Occipital lobe (tissue), 1 donor: ENCODE measurements at regions not wholly inside any gene's neighbourhood (a gene's known extent, or its start where the extent isn't known, plus 50 kb on each side); places are given as distances from the start of the nearest gene placed in this dataset.

ENCODE experiments used
- DNase-seq: peaks from one replicate; lab custom pipeline; 2025; lab: John Stamatoyannopoulos, UW

DNA sequence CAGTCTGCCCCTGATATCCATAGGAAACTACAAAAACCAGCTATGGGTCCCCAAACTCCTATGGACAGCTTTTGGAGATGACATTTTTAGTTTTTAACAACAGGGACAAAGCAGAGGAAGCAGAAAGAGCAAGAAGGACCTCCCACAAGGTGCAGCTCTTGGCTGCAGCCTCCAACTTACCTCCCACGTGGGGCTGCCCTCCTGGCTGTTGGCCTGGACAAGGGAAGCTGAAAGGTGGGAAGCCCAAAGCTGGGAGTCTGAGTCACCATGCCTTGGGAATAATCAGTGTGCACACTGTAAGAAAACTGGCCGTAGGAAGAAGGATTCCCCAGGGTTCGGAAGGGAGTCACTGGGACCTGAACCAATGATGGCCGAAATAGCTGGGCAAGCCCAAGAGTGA lies 51.8 kb upstream of the PAX1 start:
- no peak for DNase-seq

DNA sequence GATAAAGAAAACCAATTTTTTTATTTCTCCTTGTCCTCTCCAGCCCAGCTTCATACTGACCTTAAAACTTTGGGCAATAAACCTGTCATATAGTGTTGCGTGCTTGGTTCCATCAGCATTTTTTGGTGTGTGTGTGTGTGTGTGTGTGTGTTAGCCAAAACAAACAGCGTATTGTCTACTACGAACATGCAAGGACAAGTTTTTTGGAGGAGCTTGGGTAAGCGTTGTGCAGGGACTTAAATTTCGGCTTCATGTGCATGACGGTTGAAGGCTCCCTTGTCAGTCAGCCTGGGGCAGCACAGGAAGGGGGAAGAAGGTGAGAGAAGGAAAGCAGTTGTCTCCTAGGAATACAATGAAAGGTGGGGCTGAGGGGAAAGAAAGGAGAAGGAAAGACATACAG lies 62.0 kb upstream of the PAX1 start:
- no peak for DNase-seq

DNA sequence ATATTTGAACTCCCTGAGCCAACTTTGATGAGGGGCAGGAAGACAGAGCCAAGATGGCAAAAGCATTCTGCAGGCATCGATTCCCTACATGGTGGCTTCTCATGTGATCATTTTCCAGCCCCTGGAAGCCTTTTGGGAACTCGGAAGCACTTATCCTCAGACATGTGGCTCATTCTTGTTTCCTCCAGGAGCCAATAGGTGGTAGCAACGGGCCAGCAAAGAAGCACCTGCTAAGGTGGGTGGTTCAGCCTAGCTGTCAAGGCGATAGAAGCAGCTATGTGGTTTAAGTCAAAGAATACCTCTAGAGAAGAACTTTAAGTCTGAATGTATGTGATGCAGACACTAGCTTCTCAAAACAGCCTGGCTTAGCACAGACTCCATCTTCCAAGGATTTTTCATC lies 64.9 kb upstream of the PAX1 start:
- no peak for DNase-seq

- no peak for DNase-seq
These were observed 71.6 kb upstream of the PAX1 start for GRCh38 chr20:21633829-21634228.

- DNase-seq, result no peak
These were observed 72.8 kb upstream of the PAX1 start for GRCh38 chr20:21632735-21633053.

DNA sequence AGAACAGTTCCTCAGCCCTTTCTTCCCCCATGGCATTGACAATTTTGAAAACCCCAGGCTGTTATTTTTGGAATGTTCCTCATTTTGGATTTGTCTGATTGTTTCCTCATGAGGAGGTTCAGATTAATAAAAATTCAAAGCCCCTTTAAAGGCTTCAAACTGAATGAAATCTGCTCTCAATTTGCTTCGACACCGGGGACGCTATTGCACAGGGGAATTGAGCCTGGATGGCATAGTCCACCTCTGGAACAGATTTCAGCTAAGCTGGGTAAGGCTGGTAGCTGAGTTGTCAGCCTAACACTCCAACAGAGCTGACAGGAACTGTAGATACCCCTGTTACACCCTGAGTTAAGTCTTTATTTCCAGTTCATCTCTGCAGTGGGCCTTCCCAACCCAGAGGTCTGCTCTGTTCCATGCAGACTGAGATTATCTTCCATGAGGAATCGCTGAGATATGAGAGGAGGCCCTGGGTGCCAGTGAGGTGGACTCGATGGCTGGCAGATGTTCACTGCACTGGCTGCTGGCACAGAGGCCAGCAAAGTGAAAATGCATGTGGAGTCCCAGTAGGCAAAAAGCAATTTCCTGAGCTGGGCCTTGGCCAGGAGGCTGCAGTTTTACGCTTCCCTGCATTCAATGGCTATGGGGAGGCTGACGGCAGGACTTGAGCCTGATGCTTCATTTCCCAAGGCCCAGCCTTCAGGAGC lies 73.3 kb upstream of the PAX1 start:
- DNase-seq, result no peak

- no peak for DNase-seq
These were observed 76.7 kb upstream of the PAX1 start for GRCh38 chr20:21628800-21629199.

- no peak for DNase-seq
These were observed 81.7 kb upstream of the PAX1 start for GRCh38 chr20:21623781-21624094.

- DNase-seq, result no peak
These were observed 82.2 kb upstream of the PAX1 start for GRCh38 chr20:21623074-21623780.

DNA sequence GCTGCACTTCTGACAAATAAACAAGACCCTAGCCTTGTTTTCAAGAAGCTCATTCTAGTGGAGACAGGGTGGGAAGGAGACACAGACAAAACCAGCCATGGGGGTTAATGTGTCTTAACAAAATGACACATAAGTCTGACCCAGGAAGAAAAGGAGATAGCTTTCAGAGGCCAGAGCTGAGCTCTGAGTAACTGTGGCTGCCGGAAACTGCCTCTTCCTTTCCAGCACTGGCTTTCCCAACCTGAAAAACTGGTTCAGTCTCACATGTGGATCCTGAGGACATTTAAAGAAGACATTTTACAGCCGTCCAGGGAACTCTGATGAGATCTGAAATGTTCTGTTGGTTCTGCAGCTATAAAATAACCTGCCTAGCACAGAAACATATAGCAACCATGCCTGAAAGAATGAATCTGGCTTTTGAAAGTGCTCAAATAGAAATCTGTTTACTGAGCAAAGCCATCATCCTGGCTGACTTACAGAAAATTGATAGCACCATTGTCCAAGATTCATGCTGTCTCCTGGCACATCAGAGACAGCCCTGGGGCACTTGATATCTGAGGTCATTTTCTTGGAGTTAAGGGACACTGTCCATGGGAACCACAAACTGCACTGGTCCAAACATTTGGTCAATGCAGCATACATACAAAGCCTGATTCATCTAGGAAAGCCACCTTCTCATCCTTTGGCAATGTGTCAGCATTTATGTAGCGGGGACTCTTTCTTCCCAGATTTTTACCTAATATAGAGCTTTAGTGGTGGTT lies 83.2 kb upstream of the PAX1 start:
- no peak for DNase-seq

DNA sequence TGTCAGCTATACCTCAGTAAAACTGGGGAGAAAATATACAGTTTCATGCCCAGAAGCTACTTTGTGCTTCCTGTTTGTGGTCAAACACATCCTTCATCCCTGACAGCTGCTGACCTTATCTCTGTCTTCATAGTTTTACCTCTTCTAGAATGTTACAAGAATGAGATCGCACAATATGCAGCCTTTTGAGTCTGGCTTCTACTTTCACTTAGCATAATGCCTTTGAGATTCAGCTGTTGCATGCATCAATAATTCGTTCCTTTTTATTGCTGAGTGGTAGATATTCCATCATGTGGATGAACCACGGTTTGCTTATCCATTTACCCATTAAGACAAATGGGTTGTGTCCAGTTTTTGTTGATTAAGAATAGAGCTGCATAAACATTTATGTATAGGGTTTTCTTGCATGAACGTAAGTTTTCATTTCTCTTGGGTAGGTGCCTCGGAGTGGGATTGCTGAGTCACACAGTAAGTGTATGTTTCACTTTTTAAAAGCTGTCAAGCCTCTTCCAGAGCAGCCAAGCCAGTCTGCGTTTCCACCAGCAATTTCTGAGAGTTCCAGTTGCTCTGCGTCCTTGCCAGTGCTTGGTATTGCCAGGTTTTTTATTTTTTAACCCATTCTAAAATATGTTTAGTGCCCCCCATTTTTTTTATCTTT lies 86.6 kb upstream of the PAX1 start:
- DNase-seq, result no peak

- peak; percentile 65 for DNase-seq
These were observed 89.8 kb upstream of the PAX1 start for GRCh38 chr20:21615617-21616080.

GRCh38 chr20:21614980-21615379 lies 90.5 kb upstream of the PAX1 start:
- no peak for DNase-seq

DNA sequence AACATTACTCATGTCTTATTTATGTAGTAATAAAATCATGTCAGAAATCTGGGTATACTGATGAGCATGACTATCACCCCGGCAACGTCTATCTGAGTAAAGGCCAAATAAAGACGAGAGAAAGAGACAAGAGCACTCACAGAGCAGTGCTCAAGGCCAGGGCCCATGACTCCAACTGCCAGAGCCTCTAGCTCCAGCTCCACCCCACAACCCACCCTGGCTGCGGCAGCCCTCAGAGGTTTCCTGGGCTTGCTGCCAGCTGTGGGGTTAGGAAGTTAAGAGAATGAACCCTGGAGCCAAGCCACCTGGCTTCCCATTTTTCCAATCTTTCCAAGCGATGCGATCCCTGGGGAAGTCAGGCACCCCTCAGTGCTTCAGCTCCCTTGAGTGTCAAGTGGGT lies 92.0 kb upstream of the PAX1 start:
- DNase-seq, result no peak

DNA sequence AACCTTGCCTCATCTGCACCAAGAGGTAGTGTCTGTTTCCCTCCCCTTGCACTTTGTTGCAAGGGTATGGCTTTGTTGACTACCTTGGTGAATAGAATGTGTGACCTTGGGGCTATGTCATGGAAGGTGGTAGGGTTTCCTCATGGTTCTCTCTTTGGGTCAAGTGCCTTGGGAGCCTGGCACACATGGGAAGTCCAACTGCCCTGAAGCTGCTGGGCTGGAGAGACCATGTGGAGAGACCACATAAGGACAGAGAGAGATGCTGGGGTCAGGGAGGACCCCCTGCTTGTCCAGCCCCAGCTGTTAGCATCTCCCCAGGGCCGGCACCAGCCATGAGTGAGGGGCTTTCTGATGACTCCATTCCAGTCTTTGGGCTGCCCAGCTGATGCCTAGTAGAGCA lies 95.5 kb upstream of the PAX1 start:
- no peak for DNase-seq

GRCh38 chr20:21609221-21609620 lies 95.4 kb upstream of the NKX2-2 start:
- DNase-seq, result peak; percentile 61

DNA sequence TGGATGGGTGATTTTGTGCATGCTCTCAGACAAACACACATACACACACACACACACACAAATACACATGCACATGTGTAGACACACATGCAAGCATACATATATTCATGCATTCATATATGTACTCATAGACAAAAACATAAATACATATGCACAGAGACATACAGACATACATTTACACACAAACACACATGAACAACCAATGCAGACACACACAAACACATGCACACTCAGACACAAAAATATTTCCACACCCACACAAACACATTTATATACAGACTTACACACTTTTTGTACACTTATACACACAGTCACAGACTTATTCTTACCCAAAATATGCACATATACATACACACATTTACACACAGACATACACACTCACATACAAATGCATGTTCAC lies 94.9 kb upstream of the NKX2-2 start:
- DNase-seq, result no peak

GRCh38 chr20:21607971-21608725 lies 94.3 kb upstream of the NKX2-2 start:
- DNase-seq, result peak; percentile 68

- DNase-seq, result no peak
These were observed 87.9 kb upstream of the NKX2-2 start for GRCh38 chr20:21601799-21602198.

DNA sequence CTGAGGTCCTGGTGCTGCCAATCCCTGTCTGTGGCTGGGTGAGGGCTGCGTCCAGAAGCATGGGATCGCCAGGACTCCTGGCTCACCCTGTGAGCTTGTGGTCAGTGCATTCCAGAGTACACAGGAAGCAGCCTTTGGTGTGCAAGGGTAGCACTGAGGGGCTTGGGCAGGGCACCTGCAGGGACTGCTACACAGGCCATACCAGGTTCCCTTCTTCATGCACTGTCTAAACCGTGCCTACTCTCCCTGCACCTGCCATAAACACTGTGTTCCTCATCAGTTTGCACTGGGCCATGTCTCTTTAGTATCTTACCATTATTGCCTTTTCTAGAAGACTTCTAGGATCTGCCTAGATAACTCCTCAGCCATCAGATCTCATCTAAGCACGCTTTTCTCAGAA lies 72.8 kb upstream of the NKX2-2 start:
- DNase-seq, result no peak

DNA sequence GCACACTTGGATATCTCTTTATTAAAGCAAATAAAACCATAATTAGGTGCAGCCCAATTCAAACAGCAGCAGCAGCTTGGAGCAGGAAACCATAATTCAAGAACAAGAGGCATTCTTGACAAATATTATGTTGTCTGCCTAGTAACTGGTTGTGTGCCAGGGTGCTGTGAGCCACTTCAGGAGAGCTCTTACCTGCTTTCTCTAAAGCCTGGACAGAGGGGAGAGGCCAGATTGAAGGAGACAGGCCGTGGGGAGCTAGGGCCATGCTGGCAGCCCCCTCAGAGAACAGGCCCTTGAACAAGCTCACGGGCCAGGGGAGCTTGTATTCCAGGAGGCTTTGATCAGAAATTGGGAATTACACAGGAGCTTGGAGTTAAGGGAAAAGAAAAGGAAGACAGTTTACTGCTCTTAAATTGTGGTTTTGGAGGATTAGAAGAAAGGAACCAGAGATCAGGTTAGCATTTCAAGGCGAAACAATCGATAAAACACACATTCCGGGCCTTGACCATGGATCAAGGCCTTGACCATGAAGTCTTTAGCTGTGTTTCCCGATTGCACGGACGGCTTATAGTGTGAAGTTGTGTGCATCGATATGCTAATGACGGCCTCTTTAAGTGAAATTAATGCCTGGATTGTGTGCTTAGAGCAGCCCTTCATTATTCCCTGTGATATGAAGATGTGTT lies 69.8 kb upstream of the NKX2-2 start:
- DNase-seq, result no peak
